Smooth muscle cell (in vitro differentiated cells): ENCODE measurements at regions not wholly inside any gene's neighbourhood (a gene's known extent, or its start where the extent isn't known, plus 50 kb on each side); places are given as distances from the start of the nearest gene placed in this dataset.

ENCODE experiments used
- DNase-seq: peaks from one replicate; lab custom pipeline; 2025; ENCODE audit not compliant: unreplicated experiment; lab: John Stamatoyannopoulos, UW
- H2AFZ ChIP-seq: fragments of 200-600 bp; sonication (generic); 2 replicates; pipeline ENCODE4 v1.6.0; 2016; ENCODE audit warnings: antibody characterized with exemption, low read depth, mild to moderate bottlenecking
- H3F3A ChIP-seq: fragments of 200-600 bp; sonication (generic); 2 replicates; pipeline ENCODE4 v1.6.0; 2017; ENCODE audit warnings: antibody characterized with exemption, low read depth
- H3K27ac ChIP-seq: fragments of 200-600 bp; sonication (generic); 2 replicates; pipeline ENCODE4 v1.5.1; 2016; ENCODE audit warnings: low read depth, mild to moderate bottlenecking
- H3K27me3 ChIP-seq: fragments of 200-600 bp; sonication (generic); 2 replicates; pipeline ENCODE4 v1.6.1; 2016; ENCODE audit warnings: low read depth, mild to moderate bottlenecking
- H3K36me3 ChIP-seq: fragments of 200-600 bp; sonication (generic); 2 replicates; pipeline ENCODE4 v1.5.1; 2016; ENCODE audit warnings: low read depth
- H3K4me1 ChIP-seq: fragments of 200-600 bp; sonication (generic); 2 replicates; pipeline ENCODE4 v1.5.1; 2016; ENCODE audit warnings: low read depth
- H3K4me2 ChIP-seq: fragments of 200-600 bp; sonication (generic); 2 replicates; pipeline ENCODE4 v1.6.0; 2016; ENCODE audit warnings: mild to moderate bottlenecking
- H3K4me3 ChIP-seq: fragments of 200-600 bp; sonication (generic); 2 replicates; pipeline ENCODE4 v1.5.1; 2016; ENCODE audit warnings: mild to moderate bottlenecking
- H3K79me2 ChIP-seq: fragments of 200-600 bp; sonication (generic); 2 replicates; pipeline ENCODE4 v1.6.0; 2016; ENCODE audit warnings: low read depth, mild to moderate bottlenecking
- H3K9ac ChIP-seq: fragments of 200-600 bp; sonication (generic); 2 replicates; pipeline ENCODE4 v1.6.0; 2016; ENCODE audit warnings: low read depth
- H3K9me3 ChIP-seq: fragments of 200-600 bp; sonication (generic); replicated peaks from 2 replicates; pipeline ENCODE4 v1.5.1; 2016; ENCODE audit warnings: low read depth
- H4K20me1 ChIP-seq: fragments of 200-600 bp; sonication (generic); 2 replicates; pipeline ENCODE4 v1.6.0; 2016; ENCODE audit warnings: low read depth
- CTCF ChIP-seq: fragments of 200-600 bp; sonication (generic); IDR thresholded peaks from 2 replicates; pipeline ENCODE4 v1.5.1; 2017; ENCODE audit warnings: borderline replicate concordance, mild to moderate bottlenecking, antibody characterized with exemption; ENCODE audit not compliant: insufficient read depth, poor library complexity, severe bottlenecking
- WGBS: methylation state at CpG from one replicate; pipeline ENCODE4 v1.1.7; 2016; ENCODE audit warnings: low lambda C conversion rate; 5-methylcytosine and 5-hydroxymethylcytosine counted together

GRCh38 chr10:78185693-78186055 lies 152.0 kb downstream of the RPS24 start:
- H3K9me3 ChIP-seq = no peaks in the 10 kb centered on the region
- H2AFZ ChIP-seq = no peak overlapping the region
- H3K27me3 ChIP-seq = no peaks in the 10 kb centered on the region
- TF ChIP-seq CTCF = no peak
- no peak overlapping the region for H3K4me2 ChIP-seq
- peaks cover 3% of the 10 kb centered on the region for H3F3A ChIP-seq
- H3K9ac ChIP-seq = no peak overlapping the region
- no peak for DNase-seq
- no peaks in the 10 kb centered on the region for H3K79me2 ChIP-seq
- H3K4me1 ChIP-seq = no peaks in the 10 kb centered on the region
- no peak overlapping the region for H3K27ac ChIP-seq
- H3K36me3 ChIP-seq = no peaks in the 10 kb centered on the region
- 98% methylated on average over 2 of the region's 2 CpGs for WGBS
- no peak overlapping the region for H3K4me3 ChIP-seq
- H4K20me1 ChIP-seq = no peaks in the 10 kb centered on the region

- no peak overlapping the region for H3K4me2 ChIP-seq
Observed at GRCh38 chr10:78186572-78186971, 152.9 kb downstream of the RPS24 start.

GRCh38 chr10:78187371-78187770 lies 153.7 kb downstream of the RPS24 start:
- no peak overlapping the region for H3K27ac ChIP-seq
- H3K9me3 ChIP-seq = no peaks in the 10 kb centered on the region
- no peaks in the 10 kb centered on the region for H4K20me1 ChIP-seq
- H3K4me2 ChIP-seq = no peak overlapping the region
- no peak for DNase-seq
- H3F3A ChIP-seq = peaks cover 3% of the 10 kb centered on the region
- no peak overlapping the region for H3K9ac ChIP-seq
- no peak overlapping the region for H2AFZ ChIP-seq
- no peaks in the 10 kb centered on the region for H3K79me2 ChIP-seq
- H3K4me3 ChIP-seq = no peak overlapping the region
- no peaks in the 10 kb centered on the region for H3K27me3 ChIP-seq
- H3K36me3 ChIP-seq = no peaks in the 10 kb centered on the region
- H3K4me1 ChIP-seq = no peaks in the 10 kb centered on the region
- TF ChIP-seq CTCF = no peak
- 100% methylated on average over 2 of the region's 2 CpGs for WGBS

More at GRCh38 chr10:78186572-78186971, 152.9 kb downstream of the RPS24 start:
- no peak overlapping the region for H3K9ac ChIP-seq
- H2AFZ ChIP-seq = no peak overlapping the region
- TF ChIP-seq CTCF = no peak
- no peak overlapping the region for H3K27ac ChIP-seq
- 90% methylated on average over 3 of the region's 3 CpGs for WGBS
- H3K4me1 ChIP-seq = no peaks in the 10 kb centered on the region
- H3K79me2 ChIP-seq = no peaks in the 10 kb centered on the region
- H3K9me3 ChIP-seq = no peaks in the 10 kb centered on the region
- no peaks in the 10 kb centered on the region for H3K27me3 ChIP-seq
- no peak overlapping the region for H3K4me3 ChIP-seq
- no peaks in the 10 kb centered on the region for H3K36me3 ChIP-seq
- DNase-seq = no peak
- no peaks in the 10 kb centered on the region for H4K20me1 ChIP-seq
- peaks cover 3% of the 10 kb centered on the region for H3F3A ChIP-seq

GRCh38 chr10:78188446-78188845 lies 154.8 kb downstream of the RPS24 start:
- Histone ChIP-seq H3K4me1 (no peaks in the 10 kb centered on the region), H2AFZ (no peak overlapping the region), H3K4me3 (no peak overlapping the region), H3K4me2 (no peak overlapping the region), H3K36me3 (no peaks in the 10 kb centered on the region), H3K27me3 (no peaks in the 10 kb centered on the region), H3K9me3 (no peaks in the 10 kb centered on the region), H3K27ac (no peak overlapping the region), H3F3A (peaks cover 3% of the 10 kb centered on the region), H3K9ac (no peak overlapping the region), H3K79me2 (no peaks in the 10 kb centered on the region), H4K20me1 (no peaks in the 10 kb centered on the region)
- WGBS = 58% methylated on average over 4 of the region's 4 CpGs
- no peak for DNase-seq
- TF ChIP-seq CTCF = no peak
